Neutrophil (primary cell): ENCODE measurements at regions not wholly inside any gene's neighbourhood (a gene's known extent, or its start where the extent isn't known, plus 50 kb on each side); places are given as distances from the start of the nearest gene placed in this dataset.
"Not testable (repeated sequence)": the region's sequence is repeated elsewhere in the genome, so short reads cannot be mapped to it uniquely, and the experiment has no call there.

Experiments
- H3K27ac ChIP-seq: fragments of 200-600 bp; sonication (generic); 2 replicates; pipeline ENCODE4 v1.5.1; 2016; ENCODE audit warnings: mild to moderate bottlenecking, moderate library complexity
- H3K27me3 ChIP-seq: fragments of 200-600 bp; sonication (generic); 2 replicates; pipeline ENCODE4 v1.6.0; 2016; ENCODE audit warnings: mild to moderate bottlenecking
- H3K36me3 ChIP-seq: fragments of 200-600 bp; sonication (generic); 2 replicates; pipeline ENCODE4 v1.5.1; 2017
- H3K4me1 ChIP-seq, 2 experiments: fragments of 200-600 bp in 1 of 2; sonication (generic) in 1 of 2; 1 replicate in 1 of 2; 2 replicates in 1 of 2; pipeline versions ENCODE4 v1.5.1 to v1.6.1; 2013 to 2016; ENCODE audit warnings: low read depth in 1 of 2, low read length in 1 of 2, mild to moderate bottlenecking in 1 of 2, moderate library complexity in 1 of 2; ENCODE audit not compliant: control insufficient read depth in 1 of 2, insufficient read depth in 1 of 2
- H3K4me3 ChIP-seq, 2 experiments: fragments of 200-600 bp in 1 of 2; sonication (generic) in 1 of 2; 1 replicate in 1 of 2; 2 replicates in 1 of 2; pipeline ENCODE4 v1.5.1; 2013 to 2016; ENCODE audit warnings: low read depth in 1 of 2, low read length in 1 of 2, mild to moderate bottlenecking in 1 of 2, moderate library complexity in 1 of 2
- H3K9me3 ChIP-seq: fragments of 200-600 bp; sonication (generic); 2 replicates; pipeline ENCODE4 v1.5.1; 2016
- CTCF ChIP-seq: fragments of 200-600 bp; sonication (generic); IDR thresholded peaks from 2 replicates; pipeline ENCODE4 v1.5.1; 2016; ENCODE audit warnings: antibody characterized with exemption

GRCh38 chr20:16821211-16822089, 73.3 kb downstream of the OTOR start:
- no peaks in the 10 kb centered on the region for H3K9me3 ChIP-seq
- peak; percentile 65 for TF ChIP-seq CTCF
- H3K36me3 ChIP-seq, result no peaks in the 10 kb centered on the region
- H3K27me3 ChIP-seq, result no peaks in the 10 kb centered on the region
- H3K4me1 ChIP-seq, result no peaks in the 10 kb centered on the region
- H3K27ac ChIP-seq, result no peak overlapping the region
- no peak overlapping the region for H3K4me3 ChIP-seq

- Histone ChIP-seq H3K27ac (no peak overlapping the region), H3K4me3 (no peak overlapping the region), H3K9me3 (no peaks in the 10 kb centered on the region), H3K36me3 (no peaks in the 10 kb centered on the region), H3K27me3 (no peaks in the 10 kb centered on the region), H3K4me1 (no peaks in the 10 kb centered on the region)
- no peak for TF ChIP-seq CTCF
Measured at GRCh38 chr20:16824664-16825063, 76.5 kb downstream of the OTOR start.

GRCh38 chr20:16828666-16829305, 80.6 kb downstream of the OTOR start:
- Histone ChIP-seq H3K27ac (no peak overlapping the region), H3K9me3 (no peaks in the 10 kb centered on the region), H3K27me3 (no peaks in the 10 kb centered on the region), H3K36me3 (no peaks in the 10 kb centered on the region), H3K4me3 (no peak overlapping the region), H3K4me1 (no peaks in the 10 kb centered on the region)
- TF ChIP-seq CTCF, result no peak

- not testable (repeated sequence) for H3K4me1 ChIP-seq, H3K9me3 ChIP-seq, H3K4me3 ChIP-seq, H3K27me3 ChIP-seq, H3K27ac ChIP-seq, H3K36me3 ChIP-seq
Measured at GRCh38 chr20:16835690-16836089, 87.5 kb downstream of the OTOR start.

GRCh38 chr20:16842486-16843120, 94.4 kb downstream of the OTOR start:
- H3K36me3 ChIP-seq, result no peaks in the 10 kb centered on the region
- no peak overlapping the region for H3K4me3 ChIP-seq
- H3K27me3 ChIP-seq, result no peaks in the 10 kb centered on the region
- H3K4me1 ChIP-seq, result no peaks in the 10 kb centered on the region
- no peak overlapping the region for H3K27ac ChIP-seq
- no peaks in the 10 kb centered on the region for H3K9me3 ChIP-seq
- no peak for TF ChIP-seq CTCF

GRCh38 chr20:16844406-16844805, 96.2 kb downstream of the OTOR start:
- Histone ChIP-seq H3K9me3 (no peaks in the 10 kb centered on the region), H3K27ac (no peak overlapping the region), H3K4me3 (no peak overlapping the region), H3K4me1 (no peaks in the 10 kb centered on the region), H3K27me3 (no peaks in the 10 kb centered on the region), H3K36me3 (no peaks in the 10 kb centered on the region)
- no peak for TF ChIP-seq CTCF
